ENCODE measurements at regions not wholly inside any gene's neighbourhood (a gene's known extent, or its start where the extent isn't known, plus 50 kb on each side); places are given as distances from the start of the nearest gene placed in this dataset.

- no peak for TF ChIP-seq TCF12 (IDR thresholded peaks at IDR 0.05; ENCODE audit: low read depth)
- no peak for TF ChIP-seq TAF1 (IDR thresholded peaks at IDR 0.05; ENCODE audit: low read depth)
- TF ChIP-seq MAX (IDR thresholded peaks at IDR 0.05), result no peak
- TF ChIP-seq FOXM1 (IDR thresholded peaks at IDR 0.05; ENCODE audit: borderline replicate concordance, low read depth), result no peak
- TF ChIP-seq YY1 (IDR thresholded peaks at IDR 0.05; ENCODE audit: low read depth), result no peak
- no peak for TF ChIP-seq RAD21 (IDR thresholded peaks at IDR 0.05; ENCODE audit: low read depth)
- no peak for TF ChIP-seq NFIC (IDR thresholded peaks at IDR 0.05)
- TF ChIP-seq ZBTB7A (IDR thresholded peaks at IDR 0.05; ENCODE audit: low read depth), result no peak
- no peak for TF ChIP-seq EP300 (IDR thresholded peaks at IDR 0.05; ENCODE audit: borderline replicate concordance)
- no peak for TF ChIP-seq CEBPB (IDR thresholded peaks at IDR 0.05)
- no peak for TF ChIP-seq CREB1 (IDR thresholded peaks at IDR 0.05; ENCODE audit: low read depth)
- TF ChIP-seq, protein P1, sequence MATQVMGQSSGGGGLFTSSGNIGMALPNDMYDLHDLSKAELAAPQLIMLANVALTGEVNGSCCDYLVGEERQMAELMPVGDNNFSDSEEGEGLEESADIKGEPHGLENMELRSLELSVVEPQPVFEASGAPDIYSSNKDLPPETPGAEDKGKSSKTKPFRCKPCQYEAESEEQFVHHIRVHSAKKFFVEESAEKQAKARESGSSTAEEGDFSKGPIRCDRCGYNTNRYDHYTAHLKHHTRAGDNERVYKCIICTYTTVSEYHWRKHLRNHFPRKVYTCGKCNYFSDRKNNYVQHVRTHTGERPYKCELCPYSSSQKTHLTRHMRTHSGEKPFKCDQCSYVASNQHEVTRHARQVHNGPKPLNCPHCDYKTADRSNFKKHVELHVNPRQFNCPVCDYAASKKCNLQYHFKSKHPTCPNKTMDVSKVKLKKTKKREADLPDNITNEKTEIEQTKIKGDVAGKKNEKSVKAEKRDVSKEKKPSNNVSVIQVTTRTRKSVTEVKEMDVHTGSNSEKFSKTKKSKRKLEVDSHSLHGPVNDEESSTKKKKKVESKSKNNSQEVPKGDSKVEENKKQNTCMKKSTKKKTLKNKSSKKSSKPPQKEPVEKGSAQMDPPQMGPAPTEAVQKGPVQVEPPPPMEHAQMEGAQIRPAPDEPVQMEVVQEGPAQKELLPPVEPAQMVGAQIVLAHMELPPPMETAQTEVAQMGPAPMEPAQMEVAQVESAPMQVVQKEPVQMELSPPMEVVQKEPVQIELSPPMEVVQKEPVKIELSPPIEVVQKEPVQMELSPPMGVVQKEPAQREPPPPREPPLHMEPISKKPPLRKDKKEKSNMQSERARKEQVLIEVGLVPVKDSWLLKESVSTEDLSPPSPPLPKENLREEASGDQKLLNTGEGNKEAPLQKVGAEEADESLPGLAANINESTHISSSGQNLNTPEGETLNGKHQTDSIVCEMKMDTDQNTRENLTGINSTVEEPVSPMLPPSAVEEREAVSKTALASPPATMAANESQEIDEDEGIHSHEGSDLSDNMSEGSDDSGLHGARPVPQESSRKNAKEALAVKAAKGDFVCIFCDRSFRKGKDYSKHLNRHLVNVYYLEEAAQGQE (IDR thresholded peaks at IDR 0.05; ENCODE audit: low read depth), result no peak
- no peak for TF ChIP-seq EGR1 (IDR thresholded peaks at IDR 0.05)
- no peak for TF ChIP-seq USF1 (IDR thresholded peaks at IDR 0.05)
Measured at GRCh38 chr2:81542119-81542518, 1237.6 kb upstream of the LRRTM1 start.
